Osteocyte (in vitro differentiated cells): ENCODE measurements at regions not wholly inside any gene's neighbourhood (a gene's known extent, or its start where the extent isn't known, plus 50 kb on each side); places are given as distances from the start of the nearest gene placed in this dataset.

Experiments
- DNase-seq: peaks from one replicate; pipeline ENCODE4 v3.0.0; 2021; ENCODE audit warnings: mixed read lengths; ENCODE audit not compliant: unreplicated experiment; ENCODE audit errors: extremely low spot score
- H3K27ac Mint-ChIP-seq: one replicate; pipeline ENCODE4 v1.8.0; 2021; ENCODE audit warnings: mild to moderate bottlenecking, mixed read lengths; ENCODE audit not compliant: unreplicated experiment
- H3K27me3 Mint-ChIP-seq: one replicate; pipeline ENCODE4 v1.8.0; 2021; ENCODE audit warnings: mixed read lengths; ENCODE audit not compliant: unreplicated experiment
- H3K36me3 Mint-ChIP-seq: one replicate; pipeline ENCODE4 v1.8.0; 2021; ENCODE audit warnings: mixed read lengths; ENCODE audit not compliant: unreplicated experiment
- H3K4me1 Mint-ChIP-seq: one replicate; pipeline ENCODE4 v1.8.0; 2021; ENCODE audit warnings: mixed read lengths; ENCODE audit not compliant: unreplicated experiment
- H3K4me3 Mint-ChIP-seq: one replicate; pipeline ENCODE4 v1.8.0; 2021; ENCODE audit warnings: mild to moderate bottlenecking, moderate library complexity, mixed read lengths; ENCODE audit not compliant: unreplicated experiment
- H3K9me3 Mint-ChIP-seq: one replicate; pipeline ENCODE4 v1.8.0; 2021; ENCODE audit warnings: mixed read lengths; ENCODE audit not compliant: unreplicated experiment
- CTCF ChIP-seq: fragments of 200-600 bp; sonication (generic); IDR thresholded peaks from 2 replicates; pipeline ENCODE4 v1.5.0; 2021; ENCODE audit warnings: antibody characterized with exemption, mild to moderate bottlenecking, moderate library complexity

- Mint-ChIP-seq H3K4me3 (no peak overlapping the region), H3K4me1 (peaks cover 12% of the 10 kb centered on the region), H3K27ac (no peak overlapping the region), H3K9me3 (no peaks in the 10 kb centered on the region), H3K36me3 (no peaks in the 10 kb centered on the region), H3K27me3 (peaks cover 12% of the 10 kb centered on the region)
- no peak for DNase-seq
- no peak for TF ChIP-seq CTCF
Observed at GRCh38 chr5:32522429-32523143, 62.8 kb upstream of the SUB1 start.

GRCh38 chr5:32521481-32521880, 63.9 kb upstream of the SUB1 start:
- Mint-ChIP-seq H3K4me3 (no peak overlapping the region), H3K9me3 (no peaks in the 10 kb centered on the region), H3K27ac (no peak overlapping the region), H3K36me3 (no peaks in the 10 kb centered on the region), H3K4me1 (peaks cover 9% of the 10 kb centered on the region), H3K27me3 (peaks cover 15% of the 10 kb centered on the region)
- DNase-seq = no peak
- TF ChIP-seq CTCF = no peak

- Mint-ChIP-seq H3K27ac (no peak overlapping the region), H3K4me1 (peaks cover 9% of the 10 kb centered on the region), H3K4me3 (no peak overlapping the region), H3K9me3 (no peaks in the 10 kb centered on the region), H3K27me3 (peaks cover 15% of the 10 kb centered on the region), H3K36me3 (no peaks in the 10 kb centered on the region)
- no peak for DNase-seq
- TF ChIP-seq CTCF = no peak
Observed at GRCh38 chr5:32520972-32521371, 64.4 kb upstream of the SUB1 start.

GRCh38 chr5:32520356-32520755, 65.0 kb upstream of the SUB1 start:
- peaks cover 9% of the 10 kb centered on the region for H3K4me1 Mint-ChIP-seq
- H3K27ac Mint-ChIP-seq = peak overlapping the region; percentile 3
- peaks cover 15% of the 10 kb centered on the region for H3K27me3 Mint-ChIP-seq
- DNase-seq = no peak
- no peaks in the 10 kb centered on the region for H3K9me3 Mint-ChIP-seq
- no peaks in the 10 kb centered on the region for H3K36me3 Mint-ChIP-seq
- H3K4me3 Mint-ChIP-seq = no peak overlapping the region
- no peak for TF ChIP-seq CTCF

- Mint-ChIP-seq H3K4me1 (peaks cover 9% of the 10 kb centered on the region), H3K36me3 (no peaks in the 10 kb centered on the region), H3K27ac (no peak overlapping the region), H3K27me3 (peaks cover 15% of the 10 kb centered on the region), H3K9me3 (no peaks in the 10 kb centered on the region), H3K4me3 (no peak overlapping the region)
- no peak for DNase-seq
- TF ChIP-seq CTCF = no peak
Observed at GRCh38 chr5:32519508-32519907, 65.8 kb upstream of the SUB1 start.
